Pancreas (tissue), 10 donors: ENCODE measurements at regions not wholly inside any gene's neighbourhood (a gene's known extent, or its start where the extent isn't known, plus 50 kb on each side); places are given as distances from the start of the nearest gene placed in this dataset.

Experiments used
- ATAC-seq, 4 donors: fragments of 200-7000 bp; cut with Tn5 transposase; one replicate each; pipeline versions ENCODE4 v1.8.0 to v1.9.1; 2020; ENCODE audit warnings: mild to moderate bottlenecking in 4 of 4, moderate library complexity in 4 of 4
- DNase-seq, 6 donors: peaks; one replicate each; pipeline ENCODE4 v3.0.0-alpha.2; 2020
- FAIRE-seq: peaks from 2 replicates; lab custom pipeline; 2012; peaks lifted over from hg19 to GRCh38; lab: Jason Lieb, UNC
- H3K27ac ChIP-seq, 4 donors: fragments of 200-600 bp; sonication (generic); 1 replicate in 3 of 4; 2 replicates in 1 of 4; pipeline versions ENCODE4 v1.5.0 to v1.8.0; 2020
- H3K27me3 ChIP-seq, 4 donors: fragments of 200-600 bp; one replicate each; pipeline ENCODE4 v1.8.0; 2021
- H3K36me3 ChIP-seq, 3 donors: fragments of 200-600 bp; sonication (generic) in 1 of 3; one replicate each; pipeline versions ENCODE4 v1.5.0 to v1.8.0; 2020 to 2021
- H3K4me1 ChIP-seq, 3 donors: fragments of 200-600 bp; one replicate each; pipeline ENCODE4 v1.8.0; 2021
- H3K4me3 ChIP-seq, 4 donors: fragments of 200-600 bp; sonication (generic) in 2 of 4; one replicate each; pipeline versions ENCODE4 v1.5.0 to v1.8.0; 2020 to 2021
- H3K9me3 ChIP-seq, 4 donors: fragments of 200-600 bp; one replicate each; pipeline ENCODE4 v1.8.0; 2021
- WGBS, 2 donors: extraction: QIAGEN DNeasy Blood & Tissue Kit; methylation state at CpG; one replicate each; pipeline ENCODE4 v1.1.7; 2013; 5-methylcytosine and 5-hydroxymethylcytosine counted together
- intact Hi-C, 3 donors: fragments of 100-400 bp; cut with DNase I; formaldehyde crosslinking; loops; one replicate each; pipeline versions ENCODE4 v1.11.1 to v1.14.2; 2022
- TF ChIP-seq, protein P1 (sequence below), 4 donors: fragments of 200-600 bp; sonication (generic) in 3 of 4; IDR thresholded peaks; one replicate each; pipeline versions ENCODE4 v1.5.0 to v1.8.0; 2021; ENCODE audit warnings: antibody characterized with exemption in 4 of 4
- donor health status: healthy with polysubstance abuse.
- donor health status: DM: no; HTN: no; CAD: no; lungs with moderate emphysema.
- donor health status: DM: no; HTN: no; CAD: no.
- donor health status: control.
- donor health status: control.
- donor health status: Bipolar disorder and iron deficiency.
- donor health status: DM: yes; HTN: yes; CAD: no.
- donor health status: DM: no; HTN: no; CAD: no.
- donor health status: DM: no; HTN: no; CAD: no.
- donor health status: DM: yes; HTN: yes; CAD: no.

DNA sequence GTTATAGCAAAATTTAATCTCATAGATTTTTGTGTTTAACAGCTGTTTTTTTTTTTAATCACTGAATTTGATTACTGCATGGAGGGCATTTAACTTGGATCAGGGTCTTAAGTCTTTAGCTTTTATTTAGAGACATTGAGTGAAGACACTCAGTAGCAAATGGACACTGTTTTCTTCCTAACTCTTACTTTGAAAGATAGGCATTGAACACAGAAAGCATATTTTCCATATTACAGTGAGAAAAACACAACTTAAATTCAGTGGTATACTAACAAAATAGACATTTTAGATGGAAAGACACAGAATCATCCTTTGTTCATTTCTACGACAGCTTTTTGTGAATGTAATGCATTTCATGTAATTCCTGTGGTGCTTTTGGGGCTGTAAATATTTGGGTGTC is 571.8 kb downstream of the PRKD1 start:
- ATAC-seq (no peak), DNase-seq (no peak), FAIRE-seq (no peak)
- Histone ChIP-seq H3K9me3 (no peaks in the 10 kb centered on the region), H3K27ac (no peak overlapping the region), H3K36me3 (no peaks in the 10 kb centered on the region), H3K27me3 (no peaks in the 10 kb centered on the region), H3K4me3 (no peak overlapping the region), H3K4me1 (no peaks in the 10 kb centered on the region)
- intact Hi-C loops = no loop called here
- TF ChIP-seq, protein P1, sequence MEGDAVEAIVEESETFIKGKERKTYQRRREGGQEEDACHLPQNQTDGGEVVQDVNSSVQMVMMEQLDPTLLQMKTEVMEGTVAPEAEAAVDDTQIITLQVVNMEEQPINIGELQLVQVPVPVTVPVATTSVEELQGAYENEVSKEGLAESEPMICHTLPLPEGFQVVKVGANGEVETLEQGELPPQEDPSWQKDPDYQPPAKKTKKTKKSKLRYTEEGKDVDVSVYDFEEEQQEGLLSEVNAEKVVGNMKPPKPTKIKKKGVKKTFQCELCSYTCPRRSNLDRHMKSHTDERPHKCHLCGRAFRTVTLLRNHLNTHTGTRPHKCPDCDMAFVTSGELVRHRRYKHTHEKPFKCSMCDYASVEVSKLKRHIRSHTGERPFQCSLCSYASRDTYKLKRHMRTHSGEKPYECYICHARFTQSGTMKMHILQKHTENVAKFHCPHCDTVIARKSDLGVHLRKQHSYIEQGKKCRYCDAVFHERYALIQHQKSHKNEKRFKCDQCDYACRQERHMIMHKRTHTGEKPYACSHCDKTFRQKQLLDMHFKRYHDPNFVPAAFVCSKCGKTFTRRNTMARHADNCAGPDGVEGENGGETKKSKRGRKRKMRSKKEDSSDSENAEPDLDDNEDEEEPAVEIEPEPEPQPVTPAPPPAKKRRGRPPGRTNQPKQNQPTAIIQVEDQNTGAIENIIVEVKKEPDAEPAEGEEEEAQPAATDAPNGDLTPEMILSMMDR (IDR thresholded peaks at IDR 0.05) = no peak
- WGBS, 2 donors = 64 to 88% methylated on average over 1 of the region's 1 CpG

DNA sequence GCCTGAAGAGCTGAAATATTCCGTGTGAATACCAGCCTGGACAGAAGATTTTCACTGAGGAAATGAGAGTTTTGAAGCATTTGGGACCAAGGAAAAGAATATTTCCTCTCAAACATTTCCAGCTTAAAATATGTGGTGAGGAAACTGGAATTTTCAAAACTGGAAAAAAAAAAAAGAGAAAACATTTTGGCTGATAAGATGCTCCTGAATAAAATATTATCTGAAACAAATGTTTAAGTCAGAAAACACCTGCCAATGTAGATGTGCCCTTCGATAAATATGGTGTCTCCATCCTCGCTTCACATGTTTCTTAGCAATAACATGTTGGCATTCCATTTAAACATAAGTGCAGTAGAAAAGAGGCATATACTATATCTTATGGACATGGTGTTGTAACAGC is 567.0 kb downstream of the PRKD1 start:
- no peaks in the 10 kb centered on the region for H3K27me3 ChIP-seq
- no peaks in the 10 kb centered on the region for H3K36me3 ChIP-seq
- FAIRE-seq (no peak), ATAC-seq (no peak), DNase-seq (no peak)
- intact Hi-C loops = no loop called here
- no peak overlapping the region for H3K4me3 ChIP-seq
- no peaks in the 10 kb centered on the region for H3K4me1 ChIP-seq
- H3K27ac ChIP-seq = no peak overlapping the region
- WGBS, 2 donors = 54 to 66% methylated on average over 3 of the region's 3 CpGs
- no peaks in the 10 kb centered on the region for H3K9me3 ChIP-seq
- TF ChIP-seq, protein P1 (IDR thresholded peaks at IDR 0.05) = no peak

DNA sequence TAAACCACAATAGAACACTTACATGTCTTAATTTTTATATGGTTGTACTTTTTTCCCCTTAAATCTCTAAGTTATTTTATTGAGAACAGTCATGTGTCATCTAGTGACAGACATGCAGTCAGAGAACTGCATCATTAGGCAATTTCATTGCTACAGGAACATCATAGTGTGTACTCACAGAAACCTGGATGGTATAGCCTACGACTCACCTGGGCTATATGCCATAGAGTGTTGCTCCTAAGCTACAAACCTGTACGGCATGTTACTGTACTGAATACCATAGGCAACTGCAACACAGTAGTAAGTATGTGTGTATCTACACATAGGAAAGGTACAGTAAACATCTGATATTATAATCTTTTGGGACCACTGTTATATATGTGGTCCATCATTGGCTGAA is 557.6 kb downstream of the PRKD1 start:
- no peaks in the 10 kb centered on the region for H3K27me3 ChIP-seq
- TF ChIP-seq, protein P1 (IDR thresholded peaks at IDR 0.05) = no peak
- H3K36me3 ChIP-seq = no peaks in the 10 kb centered on the region
- intact Hi-C loops = no loop called here
- no peak for FAIRE-seq
- H3K9me3 ChIP-seq = no peaks in the 10 kb centered on the region
- no peak overlapping the region for H3K27ac ChIP-seq
- no peak overlapping the region for H3K4me3 ChIP-seq
- ATAC-seq = no peak
- 59 to 76% methylated on average over 2 of the region's 2 CpGs for WGBS, 2 donors
- DNase-seq = no peak
- H3K4me1 ChIP-seq = no peaks in the 10 kb centered on the region

DNA sequence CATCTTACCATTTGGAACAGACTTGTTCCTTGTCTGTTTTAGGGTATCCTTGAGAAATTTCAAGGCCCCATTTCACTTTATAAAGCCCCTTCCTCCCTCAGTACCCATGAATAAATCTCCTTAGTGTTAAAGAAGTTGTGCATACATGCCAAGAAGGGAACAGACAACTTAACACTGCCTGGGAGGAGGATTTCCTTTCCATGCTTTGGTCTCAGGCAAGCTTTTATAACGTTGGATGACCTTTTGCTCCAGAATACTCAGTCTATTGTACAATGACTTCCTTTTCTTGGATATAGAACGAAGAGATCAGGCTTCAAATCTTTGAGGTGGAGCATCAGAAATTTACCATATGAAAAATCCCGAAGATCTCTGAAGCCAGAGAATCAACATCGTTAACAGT is 551.4 kb downstream of the PRKD1 start:
- WGBS, 2 donors = 45 to 59% methylated on average over 4 of the region's 4 CpGs
- TF ChIP-seq, protein P1 (IDR thresholded peaks at IDR 0.05) = no peak
- Histone ChIP-seq H3K4me3 (no peak overlapping the region), H3K9me3 (no peaks in the 10 kb centered on the region), H3K4me1 (no peaks in the 10 kb centered on the region), H3K36me3 (no peaks in the 10 kb centered on the region), H3K27ac (no peak overlapping the region), H3K27me3 (no peaks in the 10 kb centered on the region)
- FAIRE-seq (no peak), ATAC-seq (no peak), DNase-seq (no peak)
- intact Hi-C loops = no loop called here

DNA sequence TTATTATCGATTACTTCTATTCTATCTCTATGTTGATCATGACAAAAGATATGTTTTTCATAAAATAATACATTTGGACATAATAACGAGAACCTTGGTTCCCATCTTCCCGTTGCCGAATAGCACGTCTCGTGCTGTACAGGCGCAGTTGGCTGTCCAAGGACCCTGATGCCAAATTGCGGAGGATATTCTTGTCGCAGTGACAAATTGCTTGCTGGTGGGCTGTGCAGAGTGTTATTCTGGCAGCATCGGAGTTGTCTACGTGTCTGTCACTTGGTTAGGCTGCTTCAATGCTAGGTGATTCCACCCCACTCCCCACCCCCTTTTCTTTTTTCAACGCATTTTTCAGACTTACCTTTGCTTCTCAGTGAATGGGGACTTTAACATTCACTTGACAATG is 546.8 kb downstream of the PRKD1 start:
- H3K27me3 ChIP-seq = no peaks in the 10 kb centered on the region
- DNase-seq = no peak
- no peaks in the 10 kb centered on the region for H3K9me3 ChIP-seq
- intact Hi-C loops = no loop called here
- no peak overlapping the region for H3K4me3 ChIP-seq
- H3K4me1 ChIP-seq = no peaks in the 10 kb centered on the region
- H3K27ac ChIP-seq = no peak overlapping the region
- FAIRE-seq = no peak
- H3K36me3 ChIP-seq = no peaks in the 10 kb centered on the region
- TF ChIP-seq, protein P1 (IDR thresholded peaks at IDR 0.05) = no peak
- 73 to 82% methylated on average over 12 of the region's 12 CpGs for WGBS, 2 donors
- no peak for ATAC-seq
